GM12878 (cell line): ENCODE measurements at regions not wholly inside any gene's neighbourhood (a gene's known extent, or its start where the extent isn't known, plus 50 kb on each side); places are given as distances from the start of the nearest gene placed in this dataset.

Experiments
- ATAC-seq: fragments of 200-7000 bp; cut with Tn5 transposase; 3 replicates; pipeline ENCODE4 v1.9.1; 2020; ENCODE audit warnings: mild to moderate bottlenecking, moderate library complexity
- BruUV-seq: library from RNA; stranded (reverse); fragments of 400-500 nt; replicated peaks from 2 replicates; lab custom pipeline; 2021; lab: Mats Ljungman, UMichigan
- CTCF ChIA-PET: fragments of 300-600 bp; sonication (Branson Sonifier 250); formaldehyde crosslinking; extraction: SDS; loops from one replicate; lab custom pipeline; 2021; ENCODE audit warnings: inconsistent platforms; lab: Yijun Ruan, JAX
- POLR2A ChIA-PET: fragments of 350-600 bp; formaldehyde crosslinking; extraction: SDS; loops from one replicate; lab custom pipeline; 2021; ENCODE audit warnings: inconsistent platforms; lab: Charles Lee
- RAD21 ChIA-PET: fragments of 300-600 bp; sonication (Branson Sonifier 250); formaldehyde crosslinking; loops from one replicate; lab custom pipeline; 2023; ENCODE audit warnings: antibody characterized with exemption; ENCODE audit not compliant: unreplicated experiment; lab: Charles Lee
- SMC1A ChIA-PET: fragments of 300-600 bp; sonication (Branson Sonifier 250); formaldehyde crosslinking; loops from one replicate; lab custom pipeline; 2023; ENCODE audit not compliant: unreplicated experiment, uncharacterized antibody; lab: Charles Lee
- DNase-seq: peaks from one replicate; pipeline ENCODE4 v3.0.0-alpha.2; 2011; ENCODE audit warnings: low read depth, low spot score
- FAIRE-seq: peaks from 3 replicates; lab custom pipeline; 2011; peaks lifted over from hg19 to GRCh38; lab: Jason Lieb, UNC
- H2AFZ ChIP-seq: 2 replicates; pipeline ENCODE4 v1.6.0; 2011; ENCODE audit warnings: low read depth, low read length, control low read depth; ENCODE audit not compliant: control insufficient read depth
- H3K27ac ChIP-seq: 2 replicates; pipeline ENCODE4 v1.5.1; 2011; ENCODE audit warnings: control low read depth; ENCODE audit not compliant: control insufficient read depth, insufficient read depth
- H3K27me3 ChIP-seq, 2 experiments: replicated peaks in 1 of 2; 2 replicates each; pipeline versions ENCODE4 v1.6.0 to v1.6.1; 2011; ENCODE audit warnings: low read length in 1 of 2; ENCODE audit not compliant: control insufficient read depth in 2 of 2, insufficient read depth in 2 of 2
- H3K36me3 ChIP-seq, 2 experiments: 2 replicates each; pipeline ENCODE4 v1.5.1; 2011; ENCODE audit warnings: low read length in 1 of 2; ENCODE audit not compliant: control insufficient read depth in 2 of 2, insufficient read depth in 2 of 2
- H3K4me1 ChIP-seq: 2 replicates; pipeline ENCODE4 v1.6.1; 2011; ENCODE audit warnings: mild to moderate bottlenecking, low read length, moderate library complexity, mixed read lengths; ENCODE audit not compliant: control insufficient read depth, insufficient read depth
- H3K4me2 ChIP-seq: 2 replicates; pipeline ENCODE4 v1.6.0; 2011; ENCODE audit warnings: control low read depth; ENCODE audit not compliant: control insufficient read depth, insufficient read depth
- H3K4me3 ChIP-seq: fragments of 200-600 bp; sonication (generic); 2 replicates; pipeline ENCODE4 v1.5.1; 2016
- H3K79me2 ChIP-seq: 2 replicates; pipeline ENCODE4 v1.6.0; 2011; ENCODE audit warnings: low read length; ENCODE audit not compliant: control insufficient read depth, insufficient read depth
- H3K9ac ChIP-seq: 2 replicates; pipeline ENCODE4 v1.8.0; 2011; ENCODE audit warnings: low read length, control low read depth, mixed read lengths; ENCODE audit not compliant: control insufficient read depth, insufficient read depth
- H3K9me3 ChIP-seq: replicated peaks from 3 replicates; pipeline ENCODE4 v1.5.1; 2011; ENCODE audit warnings: mild to moderate bottlenecking, low read length; ENCODE audit not compliant: control insufficient read depth, insufficient read depth
- H4K20me1 ChIP-seq: 2 replicates; pipeline ENCODE4 v1.6.0; 2011; ENCODE audit not compliant: control insufficient read depth, insufficient read depth
- SUPT20H ChIP-seq: IDR thresholded peaks from 2 replicates; pipeline ENCODE4 v1.6.1; 2011; ENCODE audit warnings: low read depth, mild to moderate bottlenecking, low read length, moderate library complexity, borderline replicate concordance; ENCODE audit not compliant: control insufficient read depth
- USF1 ChIP-seq: IDR thresholded peaks from 2 replicates; pipeline ENCODE4 v1.6.1; 2011; ENCODE audit warnings: borderline replicate concordance, low read depth, mild to moderate bottlenecking, moderate library complexity, mixed read lengths, low read length; ENCODE audit not compliant: insufficient read depth; ENCODE audit errors: extremely low read length
- WGBS: methylation state at CpG from one replicate; pipeline ENCODE4 v1.1.6; 2016; ENCODE audit warnings: low lambda C conversion rate; ENCODE audit not compliant: insufficient replicate concordance, insufficient coverage; ENCODE audit errors: missing lambda C conversion rate; 5-methylcytosine and 5-hydroxymethylcytosine counted together
- in situ Hi-C: fragments of 300-500 bp; cut with MboI; formaldehyde crosslinking; loops from 9 replicates; pipeline ENCODE4 v1.14.3; 2018; ENCODE audit warnings: mixed read lengths
- intact Hi-C: fragments of 100-400 bp; cut with micrococcal nuclease; formaldehyde crosslinking; loops from one replicate; pipeline ENCODE4 v1.14.2; 2022; ENCODE audit not compliant: unreplicated experiment
- TF ChIP-seq, protein P1 (sequence below): fragments of 450-650 bp; IDR thresholded peaks from 2 replicates; pipeline ENCODE4 v1.6.1; 2017; ENCODE audit warnings: mild to moderate bottlenecking, moderate library complexity

DNA sequence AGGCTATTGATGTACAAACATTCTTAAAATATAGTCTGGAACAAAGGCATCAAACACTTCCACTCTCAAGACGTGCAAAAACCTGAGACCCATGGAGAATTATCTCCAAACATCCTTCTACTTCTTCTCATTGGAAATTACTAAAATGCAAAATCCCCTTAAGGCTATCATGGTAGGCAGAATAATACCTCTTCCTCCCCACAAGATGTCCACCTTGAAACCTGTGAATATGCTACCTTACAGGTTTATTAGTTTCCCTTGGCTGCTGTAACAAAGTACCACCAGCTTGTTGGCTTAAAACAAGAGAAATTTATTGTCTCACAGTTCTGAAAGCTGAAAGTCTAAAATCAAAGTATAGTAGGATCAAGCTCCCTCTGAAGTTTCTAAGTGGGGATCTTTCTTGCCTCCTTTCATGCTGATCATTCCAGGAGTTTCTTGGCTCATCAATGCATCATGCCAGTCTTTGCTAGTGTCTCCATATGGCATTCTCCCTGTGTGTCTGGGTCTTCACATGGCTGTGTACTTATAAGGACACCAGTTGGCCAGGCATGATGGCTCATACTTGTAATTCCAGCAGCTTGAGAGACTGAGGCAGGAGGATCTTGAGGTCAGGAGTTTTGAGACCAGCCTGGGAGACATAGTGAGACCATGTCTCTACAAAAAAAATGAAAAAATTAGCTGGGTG, 163.7 kb upstream of the NCK2 start:
- H2AFZ ChIP-seq: no peak overlapping the region
- no peaks in the 10 kb centered on the region for H3K79me2 ChIP-seq
- ChIA-PET RAD21 (no interaction called here), POLR2A (no interaction called here), CTCF (no interaction called here), SMC1A (no interaction called here)
- BruUV-seq: no TSS peak
- H3K4me2 ChIP-seq: no peak overlapping the region
- H3K4me1 ChIP-seq: no peaks in the 10 kb centered on the region
- H3K4me3 ChIP-seq: no peak overlapping the region
- no peaks in the 10 kb centered on the region; a peak in 2 of 4 replicates for H3K27me3 ChIP-seq
- intact Hi-C loops (no loop called here), in situ Hi-C loops (no loop called here)
- WGBS: 3% methylated on average over 1 of the region's 1 CpG
- no peaks in the 10 kb centered on the region for H3K36me3 ChIP-seq
- no peak for ATAC-seq
- no peak overlapping the region for H3K27ac ChIP-seq
- H3K9ac ChIP-seq: no peak overlapping the region
- H3K9me3 ChIP-seq: no peaks in the 10 kb centered on the region
- DNase-seq: no peak
- TF ChIP-seq SUPT20H (no peak), USF1 (no peak)
- TF ChIP-seq, protein P1, sequence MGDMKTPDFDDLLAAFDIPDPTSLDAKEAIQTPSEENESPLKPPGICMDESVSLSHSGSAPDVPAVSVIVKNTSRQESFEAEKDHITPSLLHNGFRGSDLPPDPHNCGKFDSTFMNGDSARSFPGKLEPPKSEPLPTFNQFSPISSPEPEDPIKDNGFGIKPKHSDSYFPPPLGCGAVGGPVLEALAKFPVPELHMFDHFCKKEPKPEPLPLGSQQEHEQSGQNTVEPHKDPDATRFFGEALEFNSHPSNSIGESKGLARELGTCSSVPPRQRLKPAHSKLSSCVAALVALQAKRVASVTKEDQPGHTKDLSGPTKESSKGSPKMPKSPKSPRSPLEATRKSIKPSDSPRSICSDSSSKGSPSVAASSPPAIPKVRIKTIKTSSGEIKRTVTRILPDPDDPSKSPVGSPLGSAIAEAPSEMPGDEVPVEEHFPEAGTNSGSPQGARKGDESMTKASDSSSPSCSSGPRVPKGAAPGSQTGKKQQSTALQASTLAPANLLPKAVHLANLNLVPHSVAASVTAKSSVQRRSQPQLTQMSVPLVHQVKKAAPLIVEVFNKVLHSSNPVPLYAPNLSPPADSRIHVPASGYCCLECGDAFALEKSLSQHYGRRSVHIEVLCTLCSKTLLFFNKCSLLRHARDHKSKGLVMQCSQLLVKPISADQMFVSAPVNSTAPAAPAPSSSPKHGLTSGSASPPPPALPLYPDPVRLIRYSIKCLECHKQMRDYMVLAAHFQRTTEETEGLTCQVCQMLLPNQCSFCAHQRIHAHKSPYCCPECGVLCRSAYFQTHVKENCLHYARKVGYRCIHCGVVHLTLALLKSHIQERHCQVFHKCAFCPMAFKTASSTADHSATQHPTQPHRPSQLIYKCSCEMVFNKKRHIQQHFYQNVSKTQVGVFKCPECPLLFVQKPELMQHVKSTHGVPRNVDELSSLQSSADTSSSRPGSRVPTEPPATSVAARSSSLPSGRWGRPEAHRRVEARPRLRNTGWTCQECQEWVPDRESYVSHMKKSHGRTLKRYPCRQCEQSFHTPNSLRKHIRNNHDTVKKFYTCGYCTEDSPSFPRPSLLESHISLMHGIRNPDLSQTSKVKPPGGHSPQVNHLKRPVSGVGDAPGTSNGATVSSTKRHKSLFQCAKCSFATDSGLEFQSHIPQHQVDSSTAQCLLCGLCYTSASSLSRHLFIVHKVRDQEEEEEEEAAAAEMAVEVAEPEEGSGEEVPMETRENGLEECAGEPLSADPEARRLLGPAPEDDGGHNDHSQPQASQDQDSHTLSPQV: no peak
- no peak for FAIRE-seq
- no peaks in the 10 kb centered on the region for H4K20me1 ChIP-seq
